AG04449 (cell line): ENCODE measurements at regions not wholly inside any gene's neighbourhood (a gene's known extent, or its start where the extent isn't known, plus 50 kb on each side); places are given as distances from the start of the nearest gene placed in this dataset.

ENCODE experiments used
- CTCF ChIA-PET: fragments of 350-600 bp; formaldehyde crosslinking; extraction: SDS; loops from one replicate; lab custom pipeline; 2021; ENCODE audit warnings: antibody characterized with exemption; lab: Yijun Ruan, JAX
- POLR2A ChIA-PET: fragments of 400-600, 350-600 bp; formaldehyde crosslinking; extraction: SDS; loops from one replicate; lab custom pipeline; 2020; ENCODE audit warnings: antibody characterized with exemption, inconsistent platforms; lab: Yijun Ruan, JAX
- DNase-seq: peaks from one replicate; pipeline ENCODE4 v3.0.0-alpha.2; 2010; ENCODE audit warnings: low read depth, low spot score
- H3K4me3 ChIP-seq: 2 replicates; pipeline ENCODE4 v1.5.1; 2011; ENCODE audit warnings: low read depth, mild to moderate bottlenecking, control low read depth, low read length
- CTCF ChIP-seq: IDR thresholded peaks from one replicate; pipeline ENCODE4 v1.5.1; 2011; ENCODE audit warnings: mild to moderate bottlenecking, moderate library complexity, low read length, control low read depth, inconsistent platforms; ENCODE audit not compliant: insufficient read depth; ENCODE audit errors: missing control alignments

- no peak for TF ChIP-seq CTCF
- ChIA-PET POLR2A (no interaction called here), CTCF (interaction anchor here (1.6 kb wide), 1 partner anchor 266 kb away, joined by 3 read pairs; no protein-coding TSS in a partner anchor)
- H3K4me3 ChIP-seq = no peak overlapping the region
- no peak for DNase-seq
Measured at GRCh38 chr22:27614650-27615007, 186.9 kb downstream of the MN1 start.

- H3K4me3 ChIP-seq = no peak overlapping the region
- POLR2A ChIA-PET = no interaction called here
- DNase-seq = no peak
- no peak for TF ChIP-seq CTCF
- CTCF ChIA-PET = no interaction called here
Measured at GRCh38 chr22:27615408-27615807, 186.1 kb downstream of the MN1 start.

- DNase-seq = no peak
- CTCF ChIA-PET = no interaction called here
- no peak overlapping the region for H3K4me3 ChIP-seq
- POLR2A ChIA-PET = no interaction called here
- no peak for TF ChIP-seq CTCF
Measured at GRCh38 chr22:27616033-27616432, 185.5 kb downstream of the MN1 start.

- POLR2A ChIA-PET = no interaction called here
- CTCF ChIA-PET = no interaction called here
- DNase-seq = no peak
- H3K4me3 ChIP-seq = no peak overlapping the region
- TF ChIP-seq CTCF = no peak
Measured at GRCh38 chr22:27617214-27617881, 184.2 kb downstream of the MN1 start.

- H3K4me3 ChIP-seq = no peak overlapping the region
- ChIA-PET POLR2A (no interaction called here), CTCF (no interaction called here)
- no peak for TF ChIP-seq CTCF
- no peak for DNase-seq
Measured at GRCh38 chr22:27620367-27621154, 181.0 kb downstream of the MN1 start.

- ChIA-PET CTCF (no interaction called here), POLR2A (no interaction called here)
- DNase-seq = no peak
- H3K4me3 ChIP-seq = no peak overlapping the region
- TF ChIP-seq CTCF = no peak
Measured at GRCh38 chr22:27621486-27622070, 180.0 kb downstream of the MN1 start.
